Neural cell (in vitro differentiated cells): ENCODE measurements at regions not wholly inside any gene's neighbourhood (a gene's known extent, or its start where the extent isn't known, plus 50 kb on each side); places are given as distances from the start of the nearest gene placed in this dataset.

ENCODE experiments used
- H2AFZ ChIP-seq: fragments of 200-600, 300-800 bp; sonication (generic), shearing (Covaris generic); 2 replicates; pipeline ENCODE4 v1.6.0; 2014; ENCODE audit warnings: low read depth, mild to moderate bottlenecking, antibody characterized with exemption, low read length, moderate library complexity
- H3F3A ChIP-seq: fragments of 200-600 bp; shearing (Covaris generic); 2 replicates; pipeline ENCODE4 v1.6.1; 2016; ENCODE audit warnings: mild to moderate bottlenecking, moderate library complexity, mixed read lengths, antibody characterized with exemption, low read length; ENCODE audit not compliant: insufficient read depth, poor library complexity, severe bottlenecking
- H3K27ac ChIP-seq: fragments of 200-600, 300-800 bp; sonication (generic), shearing (Covaris generic); 2 replicates; pipeline ENCODE4 v1.5.1; 2014; ENCODE audit warnings: mild to moderate bottlenecking, low read length, moderate library complexity
- H3K27me3 ChIP-seq: fragments of 300-800, 200-600 bp; sonication (generic), shearing (Covaris generic); 2 replicates; pipeline ENCODE4 v1.6.0; 2014; ENCODE audit warnings: mild to moderate bottlenecking, low read depth, low read length, moderate library complexity; ENCODE audit not compliant: insufficient read depth
- H3K36me3 ChIP-seq: fragments of 300-800, 200-600 bp; sonication (generic), shearing (Covaris generic); 2 replicates; pipeline ENCODE4 v1.5.1; 2014; ENCODE audit warnings: mild to moderate bottlenecking, antibody characterized with exemption, low read length, moderate library complexity; ENCODE audit not compliant: insufficient read depth
- H3K4me2 ChIP-seq: fragments of 300-800, 200-600 bp; sonication (generic), shearing (Covaris generic); 2 replicates; pipeline ENCODE4 v1.6.0; 2014; ENCODE audit warnings: mild to moderate bottlenecking, low read length
- H3K4me3 ChIP-seq: fragments of 300-800, 200-600 bp; sonication (generic), shearing (Covaris generic); 2 replicates; pipeline ENCODE4 v1.5.1; 2014; ENCODE audit warnings: mild to moderate bottlenecking, low read length, moderate library complexity
- H3K79me2 ChIP-seq: fragments of 200-600 bp; shearing (Covaris generic); replicated peaks from 2 replicates; pipeline ENCODE4 v1.6.0; 2014; ENCODE audit warnings: mild to moderate bottlenecking, low read length, moderate library complexity; ENCODE audit not compliant: insufficient read depth
- H3K9ac ChIP-seq: fragments of 300-800, 200-600 bp; sonication (generic), shearing (Covaris generic); 2 replicates; pipeline ENCODE4 v1.6.1; 2016; ENCODE audit warnings: mild to moderate bottlenecking, low read length, mixed read lengths
- H3K9me2 ChIP-seq: fragments of 200-600 bp; shearing (Covaris generic); 2 replicates; pipeline ENCODE4 v1.6.1; 2016; ENCODE audit warnings: mild to moderate bottlenecking, low read length, mixed read lengths; ENCODE audit not compliant: insufficient read depth
- H3K9me3 ChIP-seq: fragments of 200-600, 300-800 bp; sonication (generic), shearing (Covaris generic); 2 replicates; pipeline ENCODE4 v1.6.1; 2016; ENCODE audit warnings: mild to moderate bottlenecking, mixed run types, low read length, moderate library complexity, mixed read lengths
- H4K20me1 ChIP-seq: fragments of 200-600 bp; shearing (Covaris generic); 2 replicates; pipeline ENCODE4 v1.6.1; 2016; ENCODE audit warnings: mild to moderate bottlenecking, mixed run types; ENCODE audit not compliant: insufficient read depth
- CTCF ChIP-seq: fragments of 450-650 bp; IDR thresholded peaks from 2 replicates; pipeline ENCODE4 v1.5.1; 2014; ENCODE audit warnings: antibody characterized with exemption, mild to moderate bottlenecking, moderate library complexity; ENCODE audit not compliant: poor library complexity, severe bottlenecking
- EZH2 ChIP-seq: fragments of 200-600, 300-800 bp; shearing (Covaris generic), sonication (generic); IDR thresholded peaks from 2 replicates; pipeline ENCODE4 v1.6.1; 2014; ENCODE audit warnings: antibody characterized with exemption, low read length, borderline replicate concordance, mild to moderate bottlenecking; ENCODE audit not compliant: insufficient read depth, poor library complexity, severe bottlenecking
- MXI1 ChIP-seq: fragments of 450-650 bp; conservative IDR thresholded peaks from 2 replicates; pipeline ENCODE4 v1.6.1; 2014; ENCODE audit warnings: antibody characterized with exemption, mild to moderate bottlenecking; ENCODE audit not compliant: poor library complexity, severe bottlenecking
- POLR2AphosphoS5 ChIP-seq: IDR thresholded peaks from 2 replicates; pipeline ENCODE4 v1.6.1; 2012
- RAD21 ChIP-seq: fragments of 450-650 bp; conservative IDR thresholded peaks from 2 replicates; pipeline ENCODE4 v1.6.1; 2014; ENCODE audit warnings: antibody characterized with exemption, mild to moderate bottlenecking, moderate library complexity
- REST ChIP-seq: IDR thresholded peaks from 2 replicates; pipeline ENCODE4 v1.6.1; 2012; ENCODE audit warnings: borderline replicate concordance
- SMC3 ChIP-seq: fragments of 450-650 bp; conservative IDR thresholded peaks from 2 replicates; pipeline ENCODE4 v1.6.1; 2014; ENCODE audit warnings: antibody characterized with exemption, mild to moderate bottlenecking, moderate library complexity; ENCODE audit not compliant: poor library complexity
- TAF1 ChIP-seq: IDR thresholded peaks from 2 replicates; pipeline ENCODE4 v1.6.1; 2012; ENCODE audit warnings: low read depth

GRCh38 chr13:31882794-31883193 lies 143.5 kb downstream of the RXFP2 start:
- no peaks in the 10 kb centered on the region for H3K9me2 ChIP-seq

DNA sequence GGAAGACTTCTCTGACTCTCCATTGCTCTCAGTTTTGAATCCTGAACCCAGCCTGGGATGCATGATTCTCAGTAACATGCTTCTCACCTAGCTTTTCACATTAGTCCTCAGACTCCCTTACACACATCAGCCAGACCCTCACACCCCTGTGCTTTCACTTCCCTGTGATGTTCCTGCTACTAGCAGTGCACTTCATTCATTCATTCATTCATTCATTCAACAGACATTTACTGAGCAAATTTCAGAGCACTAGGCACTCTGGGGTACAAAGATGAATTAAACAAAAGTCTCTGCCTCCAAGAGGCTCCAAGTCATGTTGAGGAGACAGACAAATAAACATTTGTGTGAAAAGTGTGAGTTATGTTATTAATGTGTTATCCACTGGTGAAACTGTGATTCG lies 145.2 kb downstream of the RXFP2 start:
- Histone ChIP-seq H3K36me3 (no peaks in the 10 kb centered on the region), H3K27ac (no peak overlapping the region), H3K79me2 (no peaks in the 10 kb centered on the region), H2AFZ (no peak overlapping the region), H3K9me2 (no peaks in the 10 kb centered on the region), H3K27me3 (no peaks in the 10 kb centered on the region), H3K9me3 (no peaks in the 10 kb centered on the region), H4K20me1 (no peaks in the 10 kb centered on the region), H3K4me3 (no peak overlapping the region), H3F3A (no peaks in the 10 kb centered on the region), H3K9ac (no peak overlapping the region), H3K4me2 (no peak overlapping the region)
- TF ChIP-seq RAD21: no peak
- TF ChIP-seq MXI1: no peak
- TF ChIP-seq POLR2AphosphoS5: no peak
- TF ChIP-seq REST: no peak
- no peak for TF ChIP-seq TAF1
- no peak for TF ChIP-seq EZH2
- TF ChIP-seq CTCF: no peak

More at GRCh38 chr13:31882794-31883193, 143.5 kb downstream of the RXFP2 start:
- H2AFZ ChIP-seq: no peak overlapping the region
- H3K79me2 ChIP-seq: no peaks in the 10 kb centered on the region
- no peaks in the 10 kb centered on the region for H3K27me3 ChIP-seq
- H3K36me3 ChIP-seq: no peaks in the 10 kb centered on the region
- H3K9me3 ChIP-seq: no peaks in the 10 kb centered on the region
- no peaks in the 10 kb centered on the region for H3F3A ChIP-seq
- H3K4me2 ChIP-seq: no peak overlapping the region
- H3K4me3 ChIP-seq: no peak overlapping the region
- H4K20me1 ChIP-seq: no peaks in the 10 kb centered on the region
- H3K9ac ChIP-seq: no peak overlapping the region
- H3K27ac ChIP-seq: no peak overlapping the region
- TF ChIP-seq SMC3 (no peak), MXI1 (no peak), EZH2 (no peak), CTCF (no peak), RAD21 (no peak), POLR2AphosphoS5 (no peak)
